Lower leg skin (tissue), 3 donors: ENCODE measurements at regions not wholly inside any gene's neighbourhood (a gene's known extent, or its start where the extent isn't known, plus 50 kb on each side); places are given as distances from the start of the nearest gene placed in this dataset.
"Not testable (repeated sequence)": the region's sequence is repeated elsewhere in the genome, so short reads cannot be mapped to it uniquely, and the experiment has no call there.

Experiments used
- CTCF ChIP-seq, 3 donors: fragments of 450-650 bp; IDR thresholded peaks; one replicate each; pipeline ENCODE4 v1.5.1; 2016; ENCODE audit warnings: antibody characterized with exemption in 3 of 3, mild to moderate bottlenecking in 3 of 3, moderate library complexity in 2 of 3
- POLR2A ChIP-seq, 2 donors: fragments of 450-650 bp; IDR thresholded peaks; one replicate each; pipeline ENCODE4 v1.6.1; 2016 to 2017; ENCODE audit warnings: antibody characterized with exemption in 2 of 2, mild to moderate bottlenecking in 1 of 2, moderate library complexity in 1 of 2

DNA sequence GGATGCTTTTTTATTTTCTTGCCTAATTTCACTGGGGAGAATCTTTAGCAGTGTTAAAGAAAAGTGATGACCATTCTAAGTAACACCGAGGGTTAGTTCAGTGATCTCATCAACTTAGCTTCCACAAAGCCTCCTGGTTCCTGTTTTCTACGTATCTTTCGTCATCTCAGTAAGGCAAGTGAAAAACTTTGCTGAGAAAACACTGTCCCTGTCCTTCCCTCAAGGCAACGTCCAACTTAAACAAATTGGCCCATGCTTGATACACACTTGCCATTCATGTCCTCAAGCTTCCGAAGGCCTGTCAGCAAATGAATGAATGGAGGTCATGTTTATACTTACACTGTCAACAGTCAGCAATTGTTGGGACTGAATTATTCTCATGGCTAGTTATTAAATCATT lies 350.4 kb upstream of the NT5C1B start:
- TF ChIP-seq CTCF, POLR2A (IDR thresholded peaks at IDR 0.05): not testable (repeated sequence)
